ENCODE measurements at regions not wholly inside any gene's neighbourhood (a gene's known extent, or its start where the extent isn't known, plus 50 kb on each side); places are given as distances from the start of the nearest gene placed in this dataset.

GRCh38 chr17:79389896-79390295, 221.0 kb downstream of the RBFOX3 start:
- Histone ChIP-seq H3K27ac (ENCODE audit: low read depth, low read length) (no peak overlapping the region), H3K36me3 (ENCODE audit: low read length) (no peaks in the 10 kb centered on the region), H3K9ac (ENCODE audit: low read length) (no peak overlapping the region), H3K4me2 (ENCODE audit: low read depth, low read length, poor library complexity, severe bottlenecking) (no peak overlapping the region), H3K27me3 (ENCODE audit: low read length) (no peaks in the 10 kb centered on the region), H2AFZ (ENCODE audit: low read depth, low read length, severe bottlenecking) (no peak overlapping the region), H3K9me2 (replicated peaks; ENCODE audit: insufficient read depth, low read length) (no peaks in the 10 kb centered on the region), H4K20me1 (ENCODE audit: low read depth, low read length) (no peaks in the 10 kb centered on the region), H3K79me2 (ENCODE audit: insufficient read depth, low read length) (no peaks in the 10 kb centered on the region), H3K9me3 (ENCODE audit: insufficient read depth, low read length) (no peaks in the 10 kb centered on the region), H3K4me3 (ENCODE audit: insufficient read depth, low read length, poor library complexity, severe bottlenecking) (no peak overlapping the region), H3F3A (ENCODE audit: insufficient read depth) (no peaks in the 10 kb centered on the region)
- no peak for TF ChIP-seq CTCF (IDR thresholded peaks at IDR 0.05; ENCODE audit: insufficient read depth, low read length, poor library complexity, severe bottlenecking)
- no peak for TF ChIP-seq EZH2phosphoT487 (conservative IDR thresholded peaks at IDR 0.05; ENCODE audit: low read length)

GRCh38 chr17:79388556-79389295, 222.1 kb downstream of the RBFOX3 start:
- H2AFZ ChIP-seq (ENCODE audit: low read depth, low read length, severe bottlenecking) = no peak overlapping the region
- no peaks in the 10 kb centered on the region for H3K27me3 ChIP-seq (ENCODE audit: low read length)
- no peak overlapping the region for H3K4me2 ChIP-seq (ENCODE audit: low read depth, low read length, poor library complexity, severe bottlenecking)
- H3K79me2 ChIP-seq (ENCODE audit: insufficient read depth, low read length) = no peaks in the 10 kb centered on the region
- no peaks in the 10 kb centered on the region for H3K9me3 ChIP-seq (ENCODE audit: insufficient read depth, low read length)
- no peaks in the 10 kb centered on the region for H3F3A ChIP-seq (ENCODE audit: insufficient read depth)
- H3K4me3 ChIP-seq (ENCODE audit: insufficient read depth, low read length, poor library complexity, severe bottlenecking) = no peak overlapping the region
- no peaks in the 10 kb centered on the region for H3K36me3 ChIP-seq (ENCODE audit: low read length)
- no peaks in the 10 kb centered on the region for H3K9me2 ChIP-seq (replicated peaks; ENCODE audit: insufficient read depth, low read length)
- TF ChIP-seq EZH2phosphoT487 (conservative IDR thresholded peaks at IDR 0.05; ENCODE audit: low read length) (no peak), CTCF (IDR thresholded peaks at IDR 0.05; ENCODE audit: insufficient read depth, low read length, poor library complexity, severe bottlenecking) (peak; percentile 17)
- no peak overlapping the region for H3K27ac ChIP-seq (ENCODE audit: low read depth, low read length)
- no peak overlapping the region for H3K9ac ChIP-seq (ENCODE audit: low read length)
- no peaks in the 10 kb centered on the region for H4K20me1 ChIP-seq (ENCODE audit: low read depth, low read length)

- no peaks in the 10 kb centered on the region for H4K20me1 ChIP-seq (ENCODE audit: low read depth, low read length)
- no peaks in the 10 kb centered on the region for H3F3A ChIP-seq (ENCODE audit: insufficient read depth)
- H3K36me3 ChIP-seq (ENCODE audit: low read length) = no peaks in the 10 kb centered on the region
- H3K9ac ChIP-seq (ENCODE audit: low read length) = no peak overlapping the region
- no peak overlapping the region for H3K4me3 ChIP-seq (ENCODE audit: insufficient read depth, low read length, poor library complexity, severe bottlenecking)
- no peak overlapping the region for H3K4me2 ChIP-seq (ENCODE audit: low read depth, low read length, poor library complexity, severe bottlenecking)
- TF ChIP-seq EZH2phosphoT487 (conservative IDR thresholded peaks at IDR 0.05; ENCODE audit: low read length) (no peak), CTCF (IDR thresholded peaks at IDR 0.05; ENCODE audit: insufficient read depth, low read length, poor library complexity, severe bottlenecking) (no peak)
- no peak overlapping the region for H3K27ac ChIP-seq (ENCODE audit: low read depth, low read length)
- no peaks in the 10 kb centered on the region for H3K9me2 ChIP-seq (replicated peaks; ENCODE audit: insufficient read depth, low read length)
- no peak overlapping the region for H2AFZ ChIP-seq (ENCODE audit: low read depth, low read length, severe bottlenecking)
- no peaks in the 10 kb centered on the region for H3K79me2 ChIP-seq (ENCODE audit: insufficient read depth, low read length)
- H3K27me3 ChIP-seq (ENCODE audit: low read length) = no peaks in the 10 kb centered on the region
- no peaks in the 10 kb centered on the region for H3K9me3 ChIP-seq (ENCODE audit: insufficient read depth, low read length)
Measured at GRCh38 chr17:79387783-79388182, 223.1 kb downstream of the RBFOX3 start.

Measured in SU-DHL-6 (cell line).